ENCODE measurements at regions not wholly inside any gene's neighbourhood (a gene's known extent, or its start where the extent isn't known, plus 50 kb on each side); places are given as distances from the start of the nearest gene placed in this dataset.

DNA sequence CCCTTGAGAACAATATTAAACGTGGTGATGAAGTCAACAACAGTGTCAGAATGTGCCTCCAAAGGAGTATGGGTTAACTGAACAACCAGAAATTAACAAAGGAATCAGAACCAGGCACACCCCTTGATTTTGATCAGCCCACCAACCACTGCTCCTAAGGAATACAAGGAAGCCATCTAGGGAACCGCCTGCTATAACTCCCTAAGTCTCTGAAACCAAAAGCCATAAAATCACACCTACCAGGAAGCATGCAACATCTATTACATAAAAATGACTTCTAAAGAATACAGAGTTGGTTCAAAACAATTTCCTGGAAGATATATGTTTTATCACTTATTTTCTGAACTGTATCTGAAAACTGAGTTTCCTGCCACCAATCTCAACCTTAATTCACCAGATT is 360.0 kb downstream of the EPHA4 start:
- Histone ChIP-seq H3K9ac (ENCODE audit: insufficient read depth, low read depth, low read length) (no peak overlapping the region), H3K4me2 (ENCODE audit: low read depth, low read length) (no peak overlapping the region), H3K9me3 (ENCODE audit: low read length) (no peaks in the 10 kb centered on the region), H4K20me1 (ENCODE audit: insufficient read depth, low read length) (no peaks in the 10 kb centered on the region; the same call in 1 of the 2 replicates), H3K4me1 (ENCODE audit: insufficient read depth, low read length) (no peaks in the 10 kb centered on the region), H3K27me3 (ENCODE audit: control insufficient read depth in 1 of 2, insufficient read depth in 2 of 2, low read length in 2 of 2) (no peaks in the 10 kb centered on the region), H3K27ac (ENCODE audit: extremely low read length, insufficient read depth, low read length) (no peak overlapping the region), H2AFZ (ENCODE audit: low read length) (no peak overlapping the region), H3K79me2 (ENCODE audit: insufficient read depth, low read length) (no peaks in the 10 kb centered on the region), H3K4me3 (replicated peaks in 1 of 3; ENCODE audit: insufficient read depth in 1 of 3, low read depth in 2 of 3, low read length in 3 of 3) (no peak overlapping the region), H3K36me3 (replicated peaks in 1 of 2; ENCODE audit: control insufficient read depth in 1 of 2, insufficient read depth in 2 of 2, low read length in 2 of 2) (no peaks in the 10 kb centered on the region)
- 5% methylated on average over 2 of the region's 2 CpGs for WGBS (ENCODE audit: low lambda C conversion rate)
- FAIRE-seq (no peak), ATAC-seq (no peak), DNase-seq (ENCODE audit: low spot score) (no peak)
- intact Hi-C loops (cut with micrococcal nuclease; ENCODE audit: unreplicated experiment) (no loop called here), in situ Hi-C loops (cut with HindIII; ENCODE audit: extremely low pct_ligation_motif_present, low pct_unique_long_range_greater_than_20kb) (no loop called here)
- no TSS peak for BruUV-seq (replicated peaks)
- ChIA-PET CTCF (ENCODE audit: low intra/inter-chr PET ratio, low total read pairs) (no interaction called here), POLR2A (no interaction called here)
- no peak for TF ChIP-seq ZFP1 (CRISPR knock-in tag; IDR thresholded peaks at IDR 0.05)
- TF ChIP-seq HCFC1 (IDR thresholded peaks at IDR 0.05; ENCODE audit: low read depth, low read length) = no peak

DNA sequence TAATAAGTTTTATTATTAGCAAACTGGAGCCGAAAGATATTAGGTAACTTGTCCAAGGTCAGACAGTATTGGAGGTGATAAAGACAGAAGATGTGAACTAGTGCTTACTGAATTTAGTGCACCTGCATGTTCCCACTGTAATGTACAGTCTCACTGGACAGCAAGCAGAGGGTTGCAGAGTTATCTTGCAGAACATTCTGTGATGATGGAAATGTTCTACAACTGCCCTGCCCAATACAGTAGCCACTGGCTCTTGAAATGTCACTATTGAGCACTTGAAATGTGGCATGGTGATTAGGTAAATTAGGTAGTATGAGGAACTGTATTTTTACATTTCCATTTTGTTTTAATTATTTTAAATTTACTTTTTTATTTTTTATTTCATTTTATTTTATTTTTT is 356.6 kb downstream of the EPHA4 start:
- DNase-seq (ENCODE audit: low spot score) = no peak
- Histone ChIP-seq H4K20me1 (ENCODE audit: insufficient read depth, low read length) (no peaks in the 10 kb centered on the region; the same call in 1 of the 2 replicates), H3K79me2 (ENCODE audit: insufficient read depth, low read length) (no peaks in the 10 kb centered on the region), H3K9ac (ENCODE audit: insufficient read depth, low read depth, low read length) (no peak overlapping the region), H3K27me3 (ENCODE audit: control insufficient read depth in 1 of 2, insufficient read depth in 2 of 2, low read length in 2 of 2) (no peaks in the 10 kb centered on the region), H3K4me2 (ENCODE audit: low read depth, low read length) (no peak overlapping the region), H3K9me3 (ENCODE audit: low read length) (no peaks in the 10 kb centered on the region), H3K27ac (ENCODE audit: extremely low read length, insufficient read depth, low read length) (no peak overlapping the region), H3K4me1 (ENCODE audit: insufficient read depth, low read length) (no peaks in the 10 kb centered on the region), H3K4me3 (replicated peaks in 1 of 3; ENCODE audit: insufficient read depth in 1 of 3, low read depth in 2 of 3, low read length in 3 of 3) (no peak overlapping the region), H3K36me3 (replicated peaks in 1 of 2; ENCODE audit: control insufficient read depth in 1 of 2, insufficient read depth in 2 of 2, low read length in 2 of 2) (no peaks in the 10 kb centered on the region), H2AFZ (ENCODE audit: low read length) (no peak overlapping the region)
- BruUV-seq (replicated peaks) = no TSS peak
- WGBS (ENCODE audit: low lambda C conversion rate) = 55% methylated on average over 1 of the region's 1 CpG
- no peak for FAIRE-seq
- intact Hi-C loops (cut with micrococcal nuclease; ENCODE audit: unreplicated experiment) = no loop called here
- TF ChIP-seq ZNF614 (CRISPR knock-in tag; IDR thresholded peaks at IDR 0.05; ENCODE audit: borderline replicate concordance) (no peak), NR3C1 (CRISPR knock-in tag; IDR thresholded peaks at IDR 0.05) (no peak), ZNF839 (CRISPR knock-in tag; IDR thresholded peaks at IDR 0.05; ENCODE audit: borderline replicate concordance) (no peak), ZNF766 (CRISPR knock-in tag; IDR thresholded peaks at IDR 0.05; ENCODE audit: borderline replicate concordance) (no peak), RBM39 (IDR thresholded peaks at IDR 0.05; ENCODE audit: low read depth, low read length, poor library complexity, severe bottlenecking) (no peak), RFXANK (CRISPR knock-in tag; IDR thresholded peaks at IDR 0.05) (no peak), CBX5 (CRISPR knock-in tag; IDR thresholded peaks at IDR 0.05; ENCODE audit: borderline replicate concordance) (no peak), HMG20B (CRISPR knock-in tag; conservative IDR thresholded peaks at IDR 0.05) (no peak)
- TF ChIP-seq, protein P1, sequence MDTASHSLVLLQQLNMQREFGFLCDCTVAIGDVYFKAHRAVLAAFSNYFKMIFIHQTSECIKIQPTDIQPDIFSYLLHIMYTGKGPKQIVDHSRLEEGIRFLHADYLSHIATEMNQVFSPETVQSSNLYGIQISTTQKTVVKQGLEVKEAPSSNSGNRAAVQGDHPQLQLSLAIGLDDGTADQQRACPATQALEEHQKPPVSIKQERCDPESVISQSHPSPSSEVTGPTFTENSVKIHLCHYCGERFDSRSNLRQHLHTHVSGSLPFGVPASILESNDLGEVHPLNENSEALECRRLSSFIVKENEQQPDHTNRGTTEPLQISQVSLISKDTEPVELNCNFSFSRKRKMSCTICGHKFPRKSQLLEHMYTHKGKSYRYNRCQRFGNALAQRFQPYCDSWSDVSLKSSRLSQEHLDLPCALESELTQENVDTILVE (CRISPR knock-in tag; IDR thresholded peaks at IDR 0.05) = no peak
- no peak for ATAC-seq
- POLR2A ChIA-PET = no interaction called here
- in situ Hi-C loops (cut with HindIII; ENCODE audit: extremely low pct_ligation_motif_present, low pct_unique_long_range_greater_than_20kb) = no loop called here
- CTCF ChIA-PET (ENCODE audit: low intra/inter-chr PET ratio, low total read pairs) = no interaction called here
